Parathyroid adenoma (tissue), 2 donors: ENCODE measurements at regions not wholly inside any gene's neighbourhood (a gene's known extent, or its start where the extent isn't known, plus 50 kb on each side); places are given as distances from the start of the nearest gene placed in this dataset.
"Not testable (repeated sequence)": the region's sequence is repeated elsewhere in the genome, so short reads cannot be mapped to it uniquely, and the experiment has no call there.

Source experiments
- H2AFZ ChIP-seq: fragments of 300-600 bp; sonication (generic); one replicate; pipeline ENCODE4 v1.7.0; 2017; ENCODE audit warnings: antibody characterized with exemption, mild to moderate bottlenecking
- H3K27ac ChIP-seq: fragments of 300-600 bp; sonication (generic); one replicate; pipeline ENCODE4 v1.7.0; 2017
- H3K27me3 ChIP-seq: fragments of 300-600 bp; sonication (generic); one replicate; pipeline ENCODE4 v1.7.0; 2017; ENCODE audit warnings: low read length; ENCODE audit not compliant: control insufficient read depth, insufficient read depth
- H3K36me3 ChIP-seq: fragments of 300-600 bp; sonication (generic); one replicate; pipeline ENCODE4 v1.7.0; 2017; ENCODE audit warnings: low read length; ENCODE audit not compliant: control insufficient read depth, insufficient read depth
- H3K4me1 ChIP-seq: fragments of 300-600 bp; sonication (generic); one replicate; pipeline ENCODE4 v1.7.0; 2017; ENCODE audit warnings: control low read depth
- H3K4me2 ChIP-seq: fragments of 300-600 bp; sonication (generic); one replicate; pipeline ENCODE4 v1.7.0; 2017; ENCODE audit warnings: low read length
- H3K4me3 ChIP-seq: fragments of 300-600 bp; sonication (generic); one replicate; pipeline ENCODE4 v1.7.0; 2017; ENCODE audit warnings: low read depth, low read length
- H3K79me2 ChIP-seq: fragments of 300-600 bp; sonication (generic); one replicate; pipeline ENCODE4 v1.7.0; 2017; ENCODE audit warnings: control low read depth
- H3K9ac ChIP-seq: fragments of 300-600 bp; sonication (generic); one replicate; pipeline ENCODE4 v1.7.0; 2017; ENCODE audit warnings: mild to moderate bottlenecking
- H3K9me3 ChIP-seq: fragments of 300-600 bp; sonication (generic); one replicate; pipeline ENCODE4 v1.7.0; 2017; ENCODE audit warnings: low read length; ENCODE audit not compliant: control insufficient read depth
- TF ChIP-seq, protein P1 (sequence below): fragments of 300-600 bp; sonication (generic); IDR thresholded peaks from one replicate; pipeline ENCODE4 v1.7.0; 2017; ENCODE audit warnings: antibody characterized with exemption, mild to moderate bottlenecking
- donor health status: primary hyperparathyroidism.

DNA sequence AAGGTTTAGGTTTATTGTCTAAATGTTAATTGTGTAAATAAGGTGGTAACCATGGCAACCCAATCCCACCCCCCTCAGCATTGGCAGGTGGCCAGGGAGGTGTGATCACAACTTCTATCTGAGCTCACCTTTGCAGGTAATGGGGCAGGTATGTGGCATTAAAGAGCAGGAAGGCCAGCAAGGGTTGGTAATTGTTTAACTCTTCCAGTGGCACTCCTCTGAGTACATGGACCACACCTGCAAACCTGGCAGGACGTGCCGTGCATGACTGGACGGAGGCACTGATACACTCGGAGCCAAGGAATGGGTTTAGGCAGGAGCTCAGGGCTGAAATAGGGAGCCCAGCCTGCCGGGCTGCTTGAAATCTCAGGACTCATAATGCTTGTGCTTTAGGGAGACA lies 107.0 kb upstream of the BMP2 start:
- no peaks in the 10 kb centered on the region for H3K27me3 ChIP-seq
- H3K36me3 ChIP-seq, result no peaks in the 10 kb centered on the region
- H2AFZ ChIP-seq, result no peak overlapping the region
- no peak overlapping the region for H3K27ac ChIP-seq
- H3K9ac ChIP-seq, result no peak overlapping the region
- no peaks in the 10 kb centered on the region for H3K79me2 ChIP-seq
- H3K9me3 ChIP-seq, result no peaks in the 10 kb centered on the region
- H3K4me1 ChIP-seq, result no peaks in the 10 kb centered on the region
- TF ChIP-seq, protein P1, sequence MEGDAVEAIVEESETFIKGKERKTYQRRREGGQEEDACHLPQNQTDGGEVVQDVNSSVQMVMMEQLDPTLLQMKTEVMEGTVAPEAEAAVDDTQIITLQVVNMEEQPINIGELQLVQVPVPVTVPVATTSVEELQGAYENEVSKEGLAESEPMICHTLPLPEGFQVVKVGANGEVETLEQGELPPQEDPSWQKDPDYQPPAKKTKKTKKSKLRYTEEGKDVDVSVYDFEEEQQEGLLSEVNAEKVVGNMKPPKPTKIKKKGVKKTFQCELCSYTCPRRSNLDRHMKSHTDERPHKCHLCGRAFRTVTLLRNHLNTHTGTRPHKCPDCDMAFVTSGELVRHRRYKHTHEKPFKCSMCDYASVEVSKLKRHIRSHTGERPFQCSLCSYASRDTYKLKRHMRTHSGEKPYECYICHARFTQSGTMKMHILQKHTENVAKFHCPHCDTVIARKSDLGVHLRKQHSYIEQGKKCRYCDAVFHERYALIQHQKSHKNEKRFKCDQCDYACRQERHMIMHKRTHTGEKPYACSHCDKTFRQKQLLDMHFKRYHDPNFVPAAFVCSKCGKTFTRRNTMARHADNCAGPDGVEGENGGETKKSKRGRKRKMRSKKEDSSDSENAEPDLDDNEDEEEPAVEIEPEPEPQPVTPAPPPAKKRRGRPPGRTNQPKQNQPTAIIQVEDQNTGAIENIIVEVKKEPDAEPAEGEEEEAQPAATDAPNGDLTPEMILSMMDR, result no peak
- no peak overlapping the region for H3K4me3 ChIP-seq
- no peak overlapping the region for H3K4me2 ChIP-seq

DNA sequence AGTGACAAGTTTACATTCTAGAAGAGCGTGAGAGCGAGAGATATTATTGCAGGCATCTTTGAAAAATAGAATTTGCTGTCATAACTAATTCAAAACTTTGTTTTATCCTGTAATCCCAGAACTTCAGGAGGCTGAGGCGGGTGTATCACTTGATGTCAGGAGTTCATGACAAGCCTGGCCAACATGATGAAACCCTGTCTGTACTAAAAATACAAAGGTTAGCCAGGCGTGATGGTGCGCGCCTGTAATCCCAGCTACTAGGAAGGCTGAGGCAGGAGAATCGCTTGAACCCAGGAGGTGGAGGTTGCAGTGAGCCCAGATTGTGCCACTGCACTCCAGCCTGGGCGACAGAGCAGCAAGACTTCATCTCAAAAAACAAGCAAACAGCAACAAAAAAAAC lies 108.6 kb upstream of the BMP2 start:
- not testable (repeated sequence) for H3K4me1 ChIP-seq, H3K9ac ChIP-seq, H3K9me3 ChIP-seq, H2AFZ ChIP-seq, H3K27me3 ChIP-seq, H3K27ac ChIP-seq, H3K4me3 ChIP-seq, H3K79me2 ChIP-seq, H3K4me2 ChIP-seq, H3K36me3 ChIP-seq

DNA sequence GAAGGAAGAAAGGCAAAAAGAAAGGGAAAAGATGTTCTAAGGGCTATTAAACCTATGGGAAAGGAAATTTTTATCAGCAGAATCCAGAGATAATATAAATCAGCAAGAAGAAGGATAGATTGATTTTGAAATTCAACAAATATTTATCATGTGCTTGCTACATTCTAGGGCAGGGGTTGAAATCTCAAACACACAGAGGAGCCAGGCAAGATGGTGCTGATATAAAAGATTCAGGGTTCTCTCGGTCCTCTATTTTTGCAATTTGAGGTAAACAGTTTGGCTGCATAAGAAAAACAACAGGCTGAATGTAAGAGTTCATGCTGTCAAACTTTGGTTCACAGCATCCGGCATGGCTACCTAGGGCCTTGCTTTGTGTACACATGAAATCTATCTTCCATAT lies 109.6 kb upstream of the BMP2 start:
- no peaks in the 10 kb centered on the region for H3K79me2 ChIP-seq
- TF ChIP-seq, protein P1, result no peak
- H3K4me1 ChIP-seq, result no peaks in the 10 kb centered on the region
- H3K9ac ChIP-seq, result no peak overlapping the region
- H3K27ac ChIP-seq, result no peak overlapping the region
- H3K4me3 ChIP-seq, result no peak overlapping the region
- no peaks in the 10 kb centered on the region for H3K9me3 ChIP-seq
- no peak overlapping the region for H3K4me2 ChIP-seq
- H3K27me3 ChIP-seq, result no peaks in the 10 kb centered on the region
- H3K36me3 ChIP-seq, result no peaks in the 10 kb centered on the region
- H2AFZ ChIP-seq, result no peak overlapping the region

- TF ChIP-seq, protein P1, result no peak
- no peaks in the 10 kb centered on the region for H3K27me3 ChIP-seq
- H3K79me2 ChIP-seq, result no peaks in the 10 kb centered on the region
- H3K9ac ChIP-seq, result no peak overlapping the region
- H3K9me3 ChIP-seq, result no peaks in the 10 kb centered on the region
- H3K36me3 ChIP-seq, result no peaks in the 10 kb centered on the region
- H3K4me3 ChIP-seq, result no peak overlapping the region
- no peaks in the 10 kb centered on the region for H3K4me1 ChIP-seq
- H2AFZ ChIP-seq, result no peak overlapping the region
- H3K27ac ChIP-seq, result no peak overlapping the region
- no peak overlapping the region for H3K4me2 ChIP-seq
Observed at GRCh38 chr20:6657111-6657510, 110.4 kb upstream of the BMP2 start.

GRCh38 chr20:6654513-6655252 lies 112.8 kb upstream of the BMP2 start:
- H3K4me3 ChIP-seq, result no peak overlapping the region
- H3K9me3 ChIP-seq, result no peaks in the 10 kb centered on the region
- no peak overlapping the region for H2AFZ ChIP-seq
- no peaks in the 10 kb centered on the region for H3K79me2 ChIP-seq
- H3K36me3 ChIP-seq, result no peaks in the 10 kb centered on the region
- H3K4me1 ChIP-seq, result no peaks in the 10 kb centered on the region
- H3K4me2 ChIP-seq, result no peak overlapping the region
- H3K9ac ChIP-seq, result no peak overlapping the region
- no peak overlapping the region for H3K27ac ChIP-seq
- no peaks in the 10 kb centered on the region for H3K27me3 ChIP-seq
- TF ChIP-seq, protein P1, result no peak
